ENCODE measurements at regions not wholly inside any gene's neighbourhood (a gene's known extent, or its start where the extent isn't known, plus 50 kb on each side); places are given as distances from the start of the nearest gene placed in this dataset.

- no peak for DNase-seq (ENCODE audit: low spot score)
- H3K4me1 Mint-ChIP-seq (ENCODE audit: low read depth in 2 of 2) = no peaks in the 10 kb centered on the region
Observed at GRCh38 chr2:120887320-120887697, 151.6 kb downstream of the GLI2 start.

GRCh38 chr2:120887741-120888231, 152.1 kb downstream of the GLI2 start:
- no peaks in the 10 kb centered on the region for H3K4me1 Mint-ChIP-seq (ENCODE audit: low read depth in 2 of 2)
- no peak overlapping the region for H3K4me3 Mint-ChIP-seq
- DNase-seq (ENCODE audit: low spot score) (no peak), ATAC-seq (no peak)
- no peaks in the 10 kb centered on the region for H3K9me3 Mint-ChIP-seq
- no peak overlapping the region for H3K27ac Mint-ChIP-seq
- no peaks in the 10 kb centered on the region for H3K36me3 Mint-ChIP-seq
- no peaks in the 10 kb centered on the region for H3K27me3 Mint-ChIP-seq

More at GRCh38 chr2:120887320-120887697, 151.6 kb downstream of the GLI2 start:
- no peaks in the 10 kb centered on the region for H3K27me3 Mint-ChIP-seq
- no peaks in the 10 kb centered on the region for H3K36me3 Mint-ChIP-seq
- H3K4me3 Mint-ChIP-seq = no peak overlapping the region
- H3K27ac Mint-ChIP-seq = no peak overlapping the region
- no peaks in the 10 kb centered on the region for H3K9me3 Mint-ChIP-seq
- no peak for ATAC-seq

GRCh38 chr2:120888851-120889250, 153.2 kb downstream of the GLI2 start:
- DNase-seq (ENCODE audit: low spot score) (no peak), ATAC-seq (no peak)
- Mint-ChIP-seq H3K36me3 (no peaks in the 10 kb centered on the region), H3K27me3 (peaks cover 0 to 7% of the 10 kb centered on the region in 2 donors), H3K9me3 (no peaks in the 10 kb centered on the region), H3K4me3 (no peak overlapping the region), H3K27ac (no peak overlapping the region), H3K4me1 (ENCODE audit: low read depth in 2 of 2) (no peaks in the 10 kb centered on the region)

GRCh38 chr2:120889936-120890335, 154.3 kb downstream of the GLI2 start:
- no peaks in the 10 kb centered on the region for H3K9me3 Mint-ChIP-seq
- ATAC-seq (no peak), DNase-seq (ENCODE audit: low spot score) (no peak)
- no peaks in the 10 kb centered on the region for H3K36me3 Mint-ChIP-seq
- no peak overlapping the region for H3K27ac Mint-ChIP-seq
- H3K27me3 Mint-ChIP-seq = peaks cover 0 to 7% of the 10 kb centered on the region in 2 donors
- H3K4me1 Mint-ChIP-seq (ENCODE audit: low read depth in 2 of 2) = no peaks in the 10 kb centered on the region
- H3K4me3 Mint-ChIP-seq = no peak overlapping the region

- no peak for DNase-seq (ENCODE audit: low spot score)
- Mint-ChIP-seq H3K4me1 (ENCODE audit: low read depth in 2 of 2) (no peaks in the 10 kb centered on the region), H3K4me3 (no peak overlapping the region), H3K9me3 (no peaks in the 10 kb centered on the region), H3K27me3 (peaks cover 0 to 7% of the 10 kb centered on the region in 2 donors), H3K36me3 (no peaks in the 10 kb centered on the region), H3K27ac (no peak overlapping the region)
- no peak for ATAC-seq
Observed at GRCh38 chr2:120890566-120891360, 155.1 kb downstream of the GLI2 start.

GRCh38 chr2:120892271-120892966, 156.8 kb downstream of the GLI2 start:
- Mint-ChIP-seq H3K27ac (no peak overlapping the region), H3K27me3 (peaks cover 0 to 18% of the 10 kb centered on the region in 2 donors), H3K36me3 (no peaks in the 10 kb centered on the region), H3K4me1 (ENCODE audit: low read depth in 2 of 2) (no peaks in the 10 kb centered on the region), H3K9me3 (no peaks in the 10 kb centered on the region), H3K4me3 (no peak overlapping the region)
- DNase-seq (ENCODE audit: low spot score) (no peak), ATAC-seq (no peak)

GRCh38 chr2:120892967-120893667, 157.4 kb downstream of the GLI2 start:
- Mint-ChIP-seq H3K27me3 (peaks cover 0 to 20% of the 10 kb centered on the region in 2 donors), H3K4me1 (ENCODE audit: low read depth in 2 of 2) (no peaks in the 10 kb centered on the region), H3K36me3 (no peaks in the 10 kb centered on the region), H3K9me3 (no peaks in the 10 kb centered on the region), H3K4me3 (no peak overlapping the region), H3K27ac (no peak overlapping the region)
- DNase-seq (ENCODE audit: low spot score) (no peak), ATAC-seq (no peak)

GRCh38 chr2:120893811-120894584, 158.3 kb downstream of the GLI2 start:
- DNase-seq (ENCODE audit: low spot score) (no peak), ATAC-seq (no peak)
- no peaks in the 10 kb centered on the region for H3K9me3 Mint-ChIP-seq
- no peaks in the 10 kb centered on the region for H3K36me3 Mint-ChIP-seq
- H3K27ac Mint-ChIP-seq = no peak overlapping the region
- no peak overlapping the region for H3K4me3 Mint-ChIP-seq
- H3K27me3 Mint-ChIP-seq = peaks cover 0 to 20% of the 10 kb centered on the region in 2 donors
- no peaks in the 10 kb centered on the region for H3K4me1 Mint-ChIP-seq (ENCODE audit: low read depth in 2 of 2)

- Mint-ChIP-seq H3K9me3 (no peaks in the 10 kb centered on the region), H3K27me3 (peaks cover 0 to 20% of the 10 kb centered on the region in 2 donors), H3K4me1 (ENCODE audit: low read depth in 2 of 2) (no peaks in the 10 kb centered on the region), H3K4me3 (no peak overlapping the region), H3K36me3 (no peaks in the 10 kb centered on the region), H3K27ac (no peak overlapping the region)
- DNase-seq (ENCODE audit: low spot score) = no peak
- ATAC-seq = no peak
Observed at GRCh38 chr2:120894966-120895365, 159.3 kb downstream of the GLI2 start.

GRCh38 chr2:120896126-120896525, 160.5 kb downstream of the GLI2 start:
- Mint-ChIP-seq H3K9me3 (no peaks in the 10 kb centered on the region), H3K4me3 (no peak overlapping the region), H3K27me3 (peaks cover 0 to 20% of the 10 kb centered on the region in 2 donors), H3K36me3 (no peaks in the 10 kb centered on the region), H3K4me1 (ENCODE audit: low read depth in 2 of 2) (no peaks in the 10 kb centered on the region), H3K27ac (no peak overlapping the region)
- no peak for DNase-seq (ENCODE audit: low spot score)
- ATAC-seq = peak in 1 of 2 donors; percentile 21

- no peaks in the 10 kb centered on the region for H3K4me1 Mint-ChIP-seq (ENCODE audit: low read depth in 2 of 2)
- DNase-seq (ENCODE audit: low spot score) = no peak
- H3K36me3 Mint-ChIP-seq = no peaks in the 10 kb centered on the region
- no peak overlapping the region for H3K4me3 Mint-ChIP-seq
- peaks cover 0 to 20% of the 10 kb centered on the region in 2 donors for H3K27me3 Mint-ChIP-seq
- ATAC-seq = no peak
- H3K27ac Mint-ChIP-seq = no peak overlapping the region
- no peaks in the 10 kb centered on the region for H3K9me3 Mint-ChIP-seq
Observed at GRCh38 chr2:120896901-120897300, 161.2 kb downstream of the GLI2 start.

- peaks cover 0 to 24% of the 10 kb centered on the region in 2 donors for H3K27me3 Mint-ChIP-seq
- ATAC-seq (no peak), DNase-seq (ENCODE audit: low spot score) (no peak)
- no peaks in the 10 kb centered on the region for H3K9me3 Mint-ChIP-seq
- no peak overlapping the region for H3K4me3 Mint-ChIP-seq
- H3K36me3 Mint-ChIP-seq = no peaks in the 10 kb centered on the region
- no peak overlapping the region for H3K27ac Mint-ChIP-seq
- no peaks in the 10 kb centered on the region for H3K4me1 Mint-ChIP-seq (ENCODE audit: low read depth in 2 of 2)
Observed at GRCh38 chr2:120897399-120897798, 161.7 kb downstream of the GLI2 start.

- Mint-ChIP-seq H3K4me1 (ENCODE audit: low read depth in 2 of 2) (no peaks in the 10 kb centered on the region), H3K27me3 (peaks cover 0 to 24% of the 10 kb centered on the region in 2 donors), H3K36me3 (no peaks in the 10 kb centered on the region), H3K27ac (no peak overlapping the region), H3K9me3 (no peaks in the 10 kb centered on the region), H3K4me3 (no peak overlapping the region)
- DNase-seq (ENCODE audit: low spot score) = no peak
- ATAC-seq = no peak
Observed at GRCh38 chr2:120898496-120898895, 162.8 kb downstream of the GLI2 start.
